HTR-8/SVneo (cell line): ENCODE measurements at regions not wholly inside any gene's neighbourhood (a gene's known extent, or its start where the extent isn't known, plus 50 kb on each side); places are given as distances from the start of the nearest gene placed in this dataset.
"Not testable (repeated sequence)": the region's sequence is repeated elsewhere in the genome, so short reads cannot be mapped to it uniquely, and the experiment has no call there.

Source experiments
- DNase-seq: peaks from one replicate; pipeline ENCODE4 v3.0.0; 2011; ENCODE audit warnings: low spot score, mixed read lengths; ENCODE audit not compliant: insufficient read length
- FAIRE-seq: peaks from 2 replicates; lab custom pipeline; 2011; peaks lifted over from hg19 to GRCh38; lab: Jason Lieb, UNC

DNA sequence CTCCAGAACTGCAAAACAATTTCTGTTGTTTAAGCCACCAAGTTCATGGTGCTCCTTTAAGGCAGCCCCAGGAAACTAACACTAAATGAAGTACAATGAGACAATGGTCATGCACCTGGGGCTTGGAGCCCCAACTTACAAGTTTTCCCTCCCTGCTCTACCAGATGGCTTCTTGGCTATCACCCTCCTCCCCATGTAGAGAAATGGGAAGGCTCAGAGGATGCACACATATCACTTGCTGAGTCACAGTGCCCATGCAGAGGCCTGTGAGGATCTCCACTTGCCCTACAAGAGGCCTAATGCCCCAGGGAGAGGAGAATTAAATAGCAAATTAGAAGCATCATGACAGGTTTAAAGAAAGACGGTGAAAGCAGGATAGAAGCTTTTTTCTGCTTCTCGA lies 270.9 kb downstream of the TTC32 start:
- FAIRE-seq (no peak), DNase-seq (no peak)

- FAIRE-seq (no peak), DNase-seq (no peak)
These were observed 268.9 kb upstream of the OSR1 start for GRCh38 chr2:19627359-19627758.

DNA sequence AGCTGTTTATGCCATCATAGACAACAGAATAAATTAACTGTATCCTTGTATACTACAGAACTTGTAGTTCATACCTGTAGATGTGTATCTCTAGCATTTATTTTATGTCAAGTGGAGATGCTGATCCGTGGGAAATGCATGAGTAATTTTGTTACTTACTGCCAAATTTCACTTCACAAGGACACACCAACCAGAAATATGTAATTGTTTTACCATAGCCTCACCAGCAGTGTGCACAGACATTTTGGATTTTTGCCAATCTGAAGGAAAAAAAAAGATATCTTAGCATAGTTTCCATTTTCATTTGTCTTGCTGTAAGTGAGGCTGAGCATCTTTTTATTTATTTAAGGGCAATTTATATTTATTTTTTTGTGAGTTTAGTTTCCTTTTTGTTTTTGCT lies 265.1 kb upstream of the OSR1 start:
- DNase-seq (no peak), FAIRE-seq (no peak)

GRCh38 chr2:19617257-19617848 lies 258.9 kb upstream of the OSR1 start:
- no peak for FAIRE-seq

DNA sequence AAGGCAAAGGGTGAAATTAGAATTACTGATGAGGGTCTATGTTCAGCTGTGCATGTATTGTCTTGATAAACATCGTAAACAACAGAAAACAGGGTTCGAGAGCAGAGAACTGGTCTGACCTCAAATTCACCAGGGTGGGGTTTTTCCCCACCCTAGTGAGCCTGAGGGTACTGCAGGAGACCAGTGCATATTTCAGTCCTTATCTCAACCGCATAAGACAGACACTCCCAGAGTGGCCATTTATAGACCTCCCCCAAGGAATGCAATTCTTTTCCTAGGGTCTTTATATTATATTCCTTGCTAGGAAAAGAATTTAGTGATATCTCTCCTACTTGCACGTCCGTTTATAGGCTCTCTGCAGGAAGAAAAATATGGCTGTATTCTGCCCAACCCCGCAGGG lies 257.0 kb upstream of the OSR1 start:
- FAIRE-seq, DNase-seq: not testable (repeated sequence)

More at GRCh38 chr2:19617257-19617848, 258.9 kb upstream of the OSR1 start:
- DNase-seq: no peak

DNA sequence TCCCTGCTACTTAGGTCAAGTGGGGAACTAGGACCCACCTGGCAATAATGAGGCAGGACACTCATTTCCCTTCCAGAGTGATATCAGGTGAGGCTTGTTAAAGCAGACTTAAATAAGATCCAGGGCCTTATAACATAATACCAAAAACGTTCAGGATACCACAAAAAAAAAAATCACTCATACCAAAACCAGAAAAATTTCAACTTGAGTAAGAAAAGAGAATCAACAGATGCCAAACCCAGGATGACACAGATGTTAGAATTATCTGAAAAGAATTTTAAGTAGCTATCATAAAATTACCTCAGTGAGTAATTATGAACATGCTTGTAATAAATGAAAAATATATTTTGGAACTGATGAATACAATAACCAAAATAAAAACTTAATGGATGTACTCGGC lies 255.6 kb upstream of the OSR1 start:
- no peak for FAIRE-seq

GRCh38 chr2:19611491-19612332 lies 253.3 kb upstream of the OSR1 start:
- DNase-seq: peak; percentile 73
- FAIRE-seq: no peak

More for the DNA sequence above, 255.6 kb upstream of the OSR1 start:
- no peak for DNase-seq

GRCh38 chr2:19609266-19609665 lies 250.8 kb upstream of the OSR1 start:
- DNase-seq: no peak
- no peak for FAIRE-seq

- FAIRE-seq (peak; percentile 87), DNase-seq (peak; percentile 52)
These were observed 249.7 kb upstream of the OSR1 start for GRCh38 chr2:19607931-19608771.

DNA sequence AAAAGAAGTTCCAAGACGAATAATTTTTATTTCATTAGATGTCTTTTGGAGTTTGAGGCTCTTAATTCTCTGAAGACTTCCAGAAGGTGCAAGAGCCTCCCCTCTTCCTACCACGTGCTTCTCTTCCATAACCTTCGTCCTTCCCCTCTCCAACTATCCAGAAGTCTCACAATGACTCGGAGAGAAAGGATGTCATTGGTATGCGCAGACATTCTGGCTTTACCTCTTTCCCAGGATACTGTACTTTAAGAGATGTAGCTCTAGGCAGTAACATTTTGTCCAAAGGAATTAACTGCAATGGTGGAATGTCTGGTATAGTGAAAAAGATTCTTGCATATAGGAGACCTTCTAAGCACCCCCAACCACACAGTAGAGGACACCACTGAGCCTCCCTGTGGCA lies 249.0 kb upstream of the OSR1 start:
- FAIRE-seq (no peak), DNase-seq (no peak)

GRCh38 chr2:19600982-19601381 lies 242.6 kb upstream of the OSR1 start:
- no peak for FAIRE-seq
- DNase-seq: no peak

DNA sequence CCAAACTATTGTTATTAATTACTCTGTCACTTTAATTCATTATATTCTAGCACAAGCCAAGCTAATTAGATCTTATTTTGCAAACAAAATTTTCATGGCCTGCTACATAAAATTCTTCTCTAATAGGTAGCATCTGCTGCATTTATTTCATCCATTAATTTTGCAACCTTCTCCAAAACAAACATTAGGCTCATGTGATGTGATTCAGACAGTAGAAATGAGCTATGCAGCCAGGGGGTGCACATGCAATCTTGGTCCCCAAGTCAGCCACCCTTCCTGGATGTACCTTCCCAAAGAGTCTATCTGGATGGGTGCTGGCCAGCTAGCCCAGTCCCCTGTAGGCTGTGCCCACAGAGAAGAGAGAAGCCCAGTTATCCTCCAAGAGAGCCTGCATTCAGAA lies 242.1 kb upstream of the OSR1 start:
- FAIRE-seq (no peak), DNase-seq (no peak)

GRCh38 chr2:19598971-19599370 lies 240.5 kb upstream of the OSR1 start:
- FAIRE-seq: no peak

DNA sequence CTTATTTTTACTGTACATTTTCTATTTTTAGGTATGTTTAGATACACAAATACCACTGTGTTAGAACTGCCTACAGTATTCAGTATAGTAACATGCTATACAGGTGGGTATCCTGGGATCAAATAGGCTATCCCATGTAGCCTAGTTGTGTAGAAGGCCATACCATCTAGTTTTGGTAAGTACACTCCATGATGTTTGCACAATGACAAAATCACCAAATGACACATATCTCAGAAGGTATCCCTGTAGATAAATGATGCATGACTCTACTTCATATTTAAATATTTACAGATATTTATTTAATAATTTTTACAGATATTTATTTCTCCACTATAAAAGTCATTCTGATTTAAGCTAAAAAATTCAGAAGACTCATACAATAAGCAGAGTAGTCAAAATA lies 233.8 kb upstream of the OSR1 start:
- FAIRE-seq (no peak), DNase-seq (no peak)

More at GRCh38 chr2:19598971-19599370, 240.5 kb upstream of the OSR1 start:
- no peak for DNase-seq

DNA sequence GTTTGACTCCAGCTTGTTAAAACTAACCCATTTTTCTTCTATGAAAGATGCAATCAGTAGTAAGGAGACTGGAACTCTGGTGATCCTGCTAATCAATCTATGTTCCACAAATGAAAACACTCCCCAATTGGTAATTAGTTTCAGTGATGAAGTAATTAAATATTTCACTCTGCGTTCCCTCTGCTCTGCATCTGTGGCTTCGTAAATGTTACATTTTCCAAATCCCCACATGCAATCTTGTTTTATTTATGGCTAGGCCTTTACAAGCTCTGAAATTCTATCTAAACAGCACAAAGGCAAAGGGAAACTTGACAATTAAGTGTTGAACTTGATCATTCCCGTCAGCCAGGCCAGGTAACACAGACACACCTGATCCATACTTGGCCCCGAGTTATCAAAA lies 231.4 kb upstream of the OSR1 start:
- DNase-seq (no peak), FAIRE-seq (no peak)

GRCh38 chr2:19580830-19581229 lies 222.4 kb upstream of the OSR1 start:
- peak; percentile 27 for DNase-seq
- peak; percentile 96 for FAIRE-seq

DNA sequence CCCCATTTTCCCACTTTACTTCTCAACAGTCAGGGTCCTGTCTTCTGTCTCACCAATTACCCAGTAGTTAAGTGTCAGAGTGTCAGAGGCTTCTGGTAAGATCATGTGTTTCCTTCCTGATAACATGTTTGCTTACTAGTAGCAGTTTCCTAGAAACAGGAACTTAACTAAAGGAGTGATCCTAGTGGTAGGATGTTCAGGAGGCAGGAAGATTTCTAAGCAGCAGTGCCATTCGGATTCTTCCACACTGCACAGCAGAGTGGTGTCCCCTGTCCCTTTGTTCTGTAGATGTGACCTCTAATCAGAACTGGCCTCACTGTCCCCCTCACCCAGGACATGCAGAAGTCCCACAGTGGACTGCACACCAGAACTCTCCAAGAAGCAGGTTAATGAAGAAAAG lies 221.8 kb upstream of the OSR1 start:
- DNase-seq: no peak
- FAIRE-seq: no peak

DNA sequence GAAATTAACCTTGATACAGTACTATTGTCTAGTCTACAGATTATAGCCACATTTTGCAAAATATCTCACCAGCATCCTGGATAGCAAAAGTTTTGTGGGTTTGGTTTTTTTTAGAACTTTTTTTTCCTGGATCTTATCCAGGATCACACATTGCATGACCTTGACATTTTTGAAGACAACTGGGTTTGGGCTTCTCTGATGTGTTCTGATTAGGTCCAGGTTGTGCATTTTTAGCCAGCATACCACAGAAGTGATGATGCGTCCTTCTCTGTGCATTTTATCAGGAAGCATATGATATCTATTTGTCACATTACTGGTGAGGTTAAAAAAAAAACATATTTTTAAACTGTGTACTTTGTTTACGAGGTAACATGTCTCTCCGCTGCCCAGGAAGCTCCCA lies 221.0 kb upstream of the OSR1 start:
- FAIRE-seq: no peak

DNA sequence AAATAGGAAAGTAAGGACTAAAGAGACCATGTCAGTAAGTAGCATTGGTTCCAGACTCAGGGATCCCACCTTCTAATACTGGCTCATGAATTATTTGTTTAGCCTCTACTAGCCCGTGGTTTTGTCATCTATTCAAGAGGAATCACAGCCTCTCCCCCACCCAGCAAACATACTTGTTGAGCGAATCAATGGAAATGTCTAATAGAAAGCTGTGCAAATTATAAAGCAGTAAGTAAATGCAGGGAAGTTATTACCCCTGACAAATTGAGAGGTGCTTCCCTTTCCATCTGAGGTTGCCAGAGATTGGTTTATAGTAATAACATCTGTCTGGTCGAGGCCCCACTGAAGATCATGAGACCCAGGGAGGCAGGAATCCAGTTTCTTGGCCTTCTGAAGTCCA lies 219.3 kb upstream of the OSR1 start:
- FAIRE-seq (no peak), DNase-seq (no peak)

More for the DNA sequence above, 221.0 kb upstream of the OSR1 start:
- no peak for DNase-seq

GRCh38 chr2:19576411-19576810 lies 218.0 kb upstream of the OSR1 start:
- DNase-seq (no peak), FAIRE-seq (no peak)

GRCh38 chr2:19575641-19576040 lies 217.2 kb upstream of the OSR1 start:
- DNase-seq (no peak), FAIRE-seq (no peak)
